GM12872 (cell line): ENCODE measurements at regions not wholly inside any gene's neighbourhood (a gene's known extent, or its start where the extent isn't known, plus 50 kb on each side); places are given as distances from the start of the nearest gene placed in this dataset.

Experiments
- TF ChIP-seq, protein P1 (sequence below): IDR thresholded peaks from 3 replicates; pipeline ENCODE4 v1.5.1; 2011; ENCODE audit warnings: low read depth, mild to moderate bottlenecking, low read length, moderate library complexity; ENCODE audit not compliant: insufficient read depth

DNA sequence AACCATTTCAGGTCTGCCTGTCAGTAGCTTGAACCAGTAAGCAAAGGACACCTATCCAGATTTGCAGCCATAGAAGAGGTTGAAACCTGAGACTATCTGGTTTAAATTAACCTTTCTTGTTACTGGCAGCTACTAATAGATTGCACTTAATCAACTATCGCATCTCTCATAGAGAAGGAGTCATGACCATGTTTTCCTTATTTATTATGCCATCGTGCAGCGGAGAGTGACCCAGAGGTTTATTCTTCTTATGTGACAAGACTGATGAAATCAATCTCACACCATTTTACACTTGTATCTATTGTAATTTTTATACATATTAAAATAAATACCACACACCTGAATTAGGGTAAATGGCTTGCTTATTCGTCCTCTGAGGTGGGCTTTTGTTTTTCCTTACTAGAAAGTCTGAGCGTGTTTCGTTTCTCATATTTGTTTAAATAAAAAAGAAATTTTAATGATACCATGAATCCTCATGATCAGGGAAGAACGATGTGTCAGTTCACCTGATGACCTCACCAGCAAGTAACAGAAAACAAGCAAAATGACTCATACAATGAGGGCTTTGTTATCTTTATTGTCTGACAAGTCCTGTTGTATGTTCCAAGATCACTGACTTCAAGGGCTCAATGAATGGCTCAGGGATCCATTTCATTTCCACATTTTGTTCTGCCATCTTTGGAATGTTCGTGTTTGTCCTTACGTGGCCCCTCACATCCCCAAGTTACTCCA lies 379.5 kb upstream of the DPH6 start:
- TF ChIP-seq, protein P1, sequence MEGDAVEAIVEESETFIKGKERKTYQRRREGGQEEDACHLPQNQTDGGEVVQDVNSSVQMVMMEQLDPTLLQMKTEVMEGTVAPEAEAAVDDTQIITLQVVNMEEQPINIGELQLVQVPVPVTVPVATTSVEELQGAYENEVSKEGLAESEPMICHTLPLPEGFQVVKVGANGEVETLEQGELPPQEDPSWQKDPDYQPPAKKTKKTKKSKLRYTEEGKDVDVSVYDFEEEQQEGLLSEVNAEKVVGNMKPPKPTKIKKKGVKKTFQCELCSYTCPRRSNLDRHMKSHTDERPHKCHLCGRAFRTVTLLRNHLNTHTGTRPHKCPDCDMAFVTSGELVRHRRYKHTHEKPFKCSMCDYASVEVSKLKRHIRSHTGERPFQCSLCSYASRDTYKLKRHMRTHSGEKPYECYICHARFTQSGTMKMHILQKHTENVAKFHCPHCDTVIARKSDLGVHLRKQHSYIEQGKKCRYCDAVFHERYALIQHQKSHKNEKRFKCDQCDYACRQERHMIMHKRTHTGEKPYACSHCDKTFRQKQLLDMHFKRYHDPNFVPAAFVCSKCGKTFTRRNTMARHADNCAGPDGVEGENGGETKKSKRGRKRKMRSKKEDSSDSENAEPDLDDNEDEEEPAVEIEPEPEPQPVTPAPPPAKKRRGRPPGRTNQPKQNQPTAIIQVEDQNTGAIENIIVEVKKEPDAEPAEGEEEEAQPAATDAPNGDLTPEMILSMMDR: no peak

DNA sequence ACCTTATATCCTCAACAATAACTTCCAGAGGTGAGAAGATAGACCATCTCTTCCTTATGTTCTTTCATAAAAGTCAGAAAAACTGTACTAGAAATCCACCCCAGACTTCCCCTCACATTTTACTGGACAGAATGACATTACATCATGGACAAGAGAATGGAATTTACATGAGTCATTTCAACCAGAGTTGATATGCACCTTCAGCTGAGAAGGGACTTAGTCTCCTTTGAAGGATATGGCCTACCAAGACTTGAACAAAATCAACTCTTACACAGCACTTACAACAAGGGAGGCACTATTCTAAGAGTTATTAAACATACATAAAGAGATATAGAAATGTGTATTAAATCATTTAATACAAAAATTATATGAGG lies 380.0 kb upstream of the DPH6 start:
- TF ChIP-seq, protein P1: no peak

DNA sequence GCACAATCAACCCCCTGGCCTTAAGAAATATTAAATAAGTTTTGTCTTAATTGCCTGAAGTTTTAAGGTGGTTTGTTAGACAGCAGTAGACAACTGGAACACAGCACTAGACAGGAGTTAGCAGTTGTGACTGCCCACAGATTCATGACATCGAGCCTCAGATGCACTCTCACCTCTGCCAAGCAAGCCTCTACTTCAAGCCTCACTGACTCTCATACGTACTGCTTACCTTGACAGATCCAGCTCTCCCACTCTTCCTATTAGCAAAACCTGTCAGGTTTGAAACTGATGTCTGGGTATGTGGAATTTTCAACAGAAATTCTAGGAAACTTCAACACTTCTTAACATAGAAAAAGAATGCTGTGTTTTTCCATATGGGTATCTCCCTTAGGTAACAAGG lies 382.9 kb upstream of the DPH6 start:
- TF ChIP-seq, protein P1: no peak

DNA sequence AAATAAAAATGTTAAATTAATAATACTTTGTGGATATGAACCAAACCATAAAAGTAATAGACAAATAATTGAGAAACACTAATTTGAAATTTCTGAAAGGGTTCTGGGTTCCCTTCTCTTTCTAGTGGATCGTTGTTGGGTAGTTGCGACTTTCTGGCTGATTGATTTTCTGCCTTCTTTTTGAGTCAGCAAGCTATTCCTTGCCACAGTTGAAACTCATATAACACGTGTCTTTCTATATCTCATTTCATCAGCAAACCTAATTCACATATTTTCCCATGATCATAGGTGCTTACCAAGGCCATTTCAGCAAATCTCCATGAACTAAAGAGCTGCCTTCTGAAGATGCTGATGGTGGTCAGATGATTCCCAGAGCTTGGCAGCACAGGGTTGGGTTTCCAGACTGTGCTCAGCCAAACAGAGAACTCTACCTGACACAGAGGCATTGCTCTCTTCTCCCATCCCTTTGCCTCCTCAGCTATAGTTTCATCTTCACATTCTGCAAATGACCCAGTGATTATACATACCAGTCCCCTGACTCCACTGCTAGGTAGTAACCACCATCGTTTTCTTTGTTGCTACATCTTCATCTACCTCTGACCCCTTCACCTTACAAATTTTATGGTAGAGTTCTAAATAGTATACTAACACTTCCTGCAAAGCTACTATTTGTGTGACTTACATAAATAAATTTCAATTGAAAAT lies 383.9 kb upstream of the DPH6 start:
- TF ChIP-seq, protein P1: no peak

DNA sequence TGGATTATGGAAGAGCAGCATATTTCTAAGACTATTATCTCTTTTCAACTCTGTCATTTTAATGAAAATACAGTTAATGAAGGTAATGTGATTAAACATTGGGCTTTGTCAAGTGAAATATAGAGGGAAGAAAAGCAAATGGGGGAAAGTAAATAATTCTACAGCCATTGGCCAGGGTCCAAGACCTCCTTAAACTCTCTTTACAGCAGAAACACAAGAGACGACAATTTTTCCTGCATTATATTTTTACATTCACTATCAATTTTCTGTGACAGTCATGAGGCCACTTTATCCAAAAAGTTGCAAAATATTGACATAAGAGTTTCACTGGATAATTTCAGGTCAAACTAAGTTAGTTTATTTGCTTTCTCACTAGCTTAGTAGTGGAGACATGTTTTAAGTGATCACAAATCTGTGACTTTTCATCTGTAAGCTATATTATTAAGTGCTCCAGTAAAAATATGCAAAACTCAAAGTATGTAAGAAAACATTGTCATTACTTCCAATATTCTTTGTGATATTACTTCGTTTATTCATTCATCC lies 385.9 kb upstream of the DPH6 start:
- TF ChIP-seq, protein P1: no peak

DNA sequence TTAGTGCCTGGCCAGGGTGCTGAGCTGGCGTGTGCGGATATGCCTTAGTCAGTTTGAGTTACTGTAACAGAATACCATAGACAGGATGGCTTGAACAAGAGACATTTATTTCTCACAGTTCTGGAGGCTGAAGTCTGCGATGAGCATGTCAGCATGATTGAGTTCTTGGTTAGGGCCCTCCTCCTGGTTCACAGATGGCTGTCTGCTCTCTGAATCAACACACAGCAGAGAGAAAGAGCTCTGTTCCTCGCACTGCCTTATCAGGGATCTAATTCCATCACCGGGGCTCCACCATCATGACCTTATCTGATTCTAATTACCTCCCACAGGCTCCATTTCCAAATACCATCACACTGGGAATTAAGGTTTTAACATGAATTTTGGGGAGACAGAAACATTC lies 386.6 kb upstream of the DPH6 start:
- TF ChIP-seq, protein P1: no peak

DNA sequence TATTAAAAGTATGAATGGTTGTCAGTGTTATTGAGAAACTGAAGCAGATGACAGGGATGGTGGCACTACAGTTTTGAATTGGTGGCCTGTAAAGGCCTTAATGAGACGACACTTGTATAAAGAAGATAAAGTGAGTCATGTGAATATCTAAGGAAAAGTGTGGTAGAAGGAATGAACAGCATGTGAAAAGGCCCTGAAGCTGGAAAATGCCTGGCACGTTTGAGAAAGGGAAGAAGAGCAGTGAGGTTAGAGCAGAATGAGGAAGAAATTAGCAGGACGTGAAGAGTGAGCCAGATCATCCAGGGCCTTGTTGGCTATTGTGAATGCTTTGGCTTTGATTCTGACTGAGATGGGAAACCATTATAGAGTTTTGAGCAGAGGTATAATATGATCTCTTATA lies 387.6 kb upstream of the DPH6 start:
- TF ChIP-seq, protein P1: no peak
